Activated T-helper 9 cell treated with anti-CD3 and anti-CD28 coated beads, Interleukin-2, amount 50 U/mL, for 16 hours (primary cell): ENCODE measurements at regions not wholly inside any gene's neighbourhood (a gene's known extent, or its start where the extent isn't known, plus 50 kb on each side); places are given as distances from the start of the nearest gene placed in this dataset.

Experiments
- DNase-seq: peaks from one replicate; pipeline ENCODE4 v3.0.0-alpha.2; 2020; ENCODE audit warnings: low read depth

DNA sequence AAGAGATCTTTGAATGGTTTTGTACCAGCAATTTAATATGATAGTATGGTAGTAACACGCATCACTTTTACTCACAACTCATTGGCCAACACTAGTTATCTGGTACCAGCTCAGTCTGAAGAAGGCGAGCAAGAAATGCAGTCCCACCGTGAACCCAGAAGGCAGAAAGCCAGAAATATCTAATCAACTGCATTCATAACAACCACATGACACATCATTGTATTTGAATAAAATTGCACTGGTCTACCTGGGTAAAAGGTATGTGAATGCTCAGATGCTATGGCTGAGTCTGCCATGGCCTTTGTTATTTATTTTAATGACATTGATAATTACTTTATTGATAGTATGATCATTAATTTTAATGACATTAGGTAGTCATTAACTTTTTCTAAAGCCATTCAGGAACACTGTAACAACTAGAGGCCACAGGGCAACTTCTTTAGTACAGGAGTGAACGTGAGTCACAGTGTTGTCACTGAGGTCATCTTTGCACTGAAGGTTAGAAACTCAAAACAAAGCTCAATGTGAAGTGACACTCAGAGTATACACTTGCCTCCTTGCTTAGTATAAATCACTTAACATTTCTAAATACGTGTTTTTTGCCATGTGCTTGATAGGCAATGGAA, 475.6 kb upstream of the TNP1 start:
- DNase-seq, result no peak

DNA sequence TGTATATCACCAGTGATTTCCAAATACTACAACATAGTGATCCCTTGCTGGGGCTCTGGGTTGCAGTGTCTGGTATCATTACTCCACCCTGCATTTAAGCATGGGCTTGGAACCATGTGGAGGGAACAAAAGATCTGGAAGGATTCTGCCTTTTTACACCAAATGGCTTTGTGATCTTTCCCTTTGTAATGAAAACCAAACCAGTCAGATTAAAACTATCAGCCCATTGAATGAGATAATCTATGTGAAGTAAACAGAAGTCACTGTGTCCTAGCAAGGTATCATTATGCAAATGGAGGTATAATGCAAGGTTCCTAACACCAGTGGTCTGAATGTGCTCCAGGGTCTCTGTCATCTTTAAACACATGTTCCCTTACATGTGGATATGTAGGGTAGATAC, 474.7 kb upstream of the TNP1 start:
- no peak for DNase-seq

DNA sequence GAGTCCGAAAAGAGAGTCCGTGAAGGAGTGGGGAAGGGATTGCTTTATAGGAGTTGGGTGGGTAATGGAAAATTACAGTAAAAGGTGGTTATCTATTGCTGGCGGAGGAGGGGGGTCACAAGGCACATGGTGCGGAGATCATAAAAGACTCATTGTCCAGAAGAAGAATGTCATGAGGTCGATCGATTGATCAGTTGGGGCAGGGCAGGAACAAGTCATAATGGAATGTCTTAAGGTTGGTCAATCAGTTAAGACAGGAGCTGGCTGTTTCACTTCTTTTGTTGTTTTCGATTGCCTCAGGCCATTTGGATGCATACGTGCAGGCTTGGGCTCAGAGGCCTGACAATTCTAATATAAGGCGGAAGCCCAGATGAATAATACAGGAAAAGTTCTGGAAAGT, 473.0 kb upstream of the TNP1 start:
- DNase-seq, result no peak

DNA sequence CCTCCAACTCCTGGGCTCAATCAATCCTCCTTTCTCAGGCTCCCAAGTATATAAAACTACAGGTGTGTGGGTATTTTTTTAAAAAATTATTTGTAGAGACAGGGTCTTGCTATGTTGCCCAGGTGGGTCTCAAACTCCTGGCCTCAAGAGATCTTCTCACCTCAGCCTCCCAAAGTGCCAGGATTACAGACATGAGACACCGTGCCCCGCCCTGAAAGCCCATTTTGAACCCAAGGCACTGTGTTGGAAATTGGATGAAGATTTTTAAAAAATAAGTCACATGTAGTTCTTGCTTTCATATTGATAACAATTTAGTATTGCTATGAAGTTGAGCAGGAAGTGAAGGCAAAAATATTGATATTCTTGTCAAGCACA, 472.5 kb upstream of the TNP1 start:
- no peak for DNase-seq

DNA sequence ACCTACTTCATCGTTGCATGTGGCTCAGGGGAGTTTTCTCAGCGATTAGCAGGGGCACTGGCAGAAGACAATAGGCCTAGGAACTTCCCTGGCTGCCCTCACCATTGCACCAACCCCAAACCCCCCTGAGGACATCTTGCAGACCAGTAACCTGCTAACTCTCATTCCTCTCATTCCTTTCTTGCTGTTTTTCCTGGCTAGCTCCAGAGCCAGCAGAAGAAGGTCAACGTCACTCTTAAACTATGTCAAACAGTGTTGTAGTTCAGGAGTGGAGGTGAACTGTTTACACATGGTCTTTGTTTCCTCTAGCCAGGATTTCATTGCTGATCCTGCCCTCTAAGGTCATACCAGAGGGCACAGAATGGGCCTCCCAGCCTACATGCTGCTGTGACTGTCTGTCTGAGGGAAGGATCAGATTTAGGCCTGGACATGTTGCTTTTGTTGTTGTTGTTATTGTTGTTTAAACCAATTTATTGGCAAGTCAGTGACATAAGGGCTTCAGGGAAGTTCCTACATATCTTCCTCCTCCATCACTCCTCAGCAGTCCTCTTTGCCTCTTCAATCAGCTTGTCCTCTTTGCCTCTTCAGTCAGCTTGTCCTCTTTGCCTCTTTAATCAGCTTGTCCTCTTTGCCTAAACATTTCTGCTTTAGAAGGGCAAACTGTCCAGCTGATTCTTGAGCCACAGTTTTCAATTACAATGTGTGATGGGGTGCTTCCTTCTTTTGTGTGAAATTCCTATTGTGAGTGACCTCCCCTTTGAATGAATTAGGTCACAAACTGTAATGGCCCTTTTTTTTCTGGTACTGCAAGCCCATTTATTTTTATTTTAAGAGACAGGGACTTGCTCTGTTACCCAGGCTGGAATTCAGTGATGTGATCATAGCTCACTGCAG, 471.9 kb upstream of the TNP1 start:
- DNase-seq, result no peak

DNA sequence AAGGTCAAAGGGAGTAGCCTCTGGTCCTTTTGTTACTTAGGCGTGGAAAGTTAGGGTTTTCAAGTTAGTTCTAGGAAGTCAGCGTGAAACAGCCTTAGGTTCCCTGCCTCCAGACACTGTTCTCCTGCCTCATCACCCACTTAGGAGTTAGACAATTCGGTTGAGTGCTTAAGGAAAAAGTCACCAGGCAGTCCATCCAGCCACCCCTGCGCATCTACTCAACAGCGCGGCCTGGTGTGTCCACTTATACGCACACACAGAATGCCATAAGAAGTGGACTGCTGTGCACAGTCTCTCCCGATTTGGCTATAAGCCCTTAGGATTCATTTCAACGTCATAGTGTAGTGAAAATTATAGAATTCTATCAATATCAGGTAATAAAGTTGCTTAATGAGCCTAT, 470.8 kb upstream of the TNP1 start:
- no peak for DNase-seq

DNA sequence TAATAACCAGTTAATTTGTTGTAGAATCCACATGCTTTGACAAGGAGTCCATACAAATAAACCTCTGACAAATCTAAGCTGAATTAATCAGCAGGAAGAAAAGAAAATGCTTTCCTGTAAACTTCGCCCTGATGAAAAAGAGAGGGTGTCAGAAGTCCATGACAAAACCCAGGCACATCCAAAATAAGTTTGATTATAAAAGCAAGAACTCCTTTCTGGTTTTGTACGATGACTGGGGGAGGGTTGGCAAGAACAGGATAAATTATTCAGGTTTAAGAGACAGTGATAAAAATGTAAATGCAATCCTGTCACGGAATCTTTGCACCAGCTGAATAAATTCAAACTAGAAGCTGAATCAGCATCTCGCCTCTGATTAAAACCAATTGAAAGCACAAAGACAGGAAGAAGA, 469.2 kb upstream of the TNP1 start:
- DNase-seq, result no peak

DNA sequence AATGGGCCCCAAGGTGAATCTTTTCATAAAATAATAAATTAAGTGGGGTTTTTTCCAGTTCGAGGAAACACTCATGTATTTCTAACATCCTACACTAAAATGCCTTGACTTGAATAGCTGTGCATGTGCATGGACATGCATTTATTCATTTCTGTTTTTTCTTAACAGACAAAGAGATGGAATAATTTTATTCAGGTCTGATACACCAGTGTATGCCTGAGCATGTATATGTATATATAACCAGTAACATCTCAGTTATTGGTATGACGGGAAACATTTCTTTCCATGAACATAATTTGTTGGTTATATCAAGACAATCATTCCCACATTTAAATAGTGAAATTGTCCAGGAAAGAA, 468.7 kb upstream of the TNP1 start:
- DNase-seq, result no peak

DNA sequence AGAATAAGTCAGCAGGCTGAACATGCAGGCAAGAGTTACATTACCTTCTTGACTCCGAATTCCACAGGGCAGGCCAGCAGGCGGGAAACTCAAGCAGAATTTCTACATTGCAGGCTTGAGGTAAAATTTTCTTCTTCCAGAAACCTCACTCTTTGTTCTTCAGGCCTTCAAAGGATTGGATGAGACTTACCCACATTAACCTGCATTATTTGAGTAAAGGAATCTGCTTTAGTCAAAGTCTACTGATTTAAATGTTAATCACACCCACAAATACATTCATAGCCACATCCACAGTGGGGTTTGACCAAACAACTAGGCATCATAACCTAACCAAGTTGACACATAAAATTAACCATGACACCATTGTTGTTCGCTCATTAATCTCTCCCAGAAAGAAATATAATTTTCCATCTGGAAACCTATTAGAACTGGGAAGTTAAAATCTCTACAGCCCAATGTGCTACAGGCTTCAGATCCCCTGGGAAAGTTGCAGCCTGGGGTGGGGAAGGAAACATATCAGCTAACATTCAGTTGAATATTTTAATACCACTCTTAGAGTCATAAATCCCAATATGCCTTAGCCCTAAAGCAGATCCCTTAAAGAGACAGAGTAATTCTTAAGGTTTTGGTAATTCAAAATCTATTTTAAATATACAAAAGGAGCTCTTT, 468.2 kb upstream of the TNP1 start:
- no peak for DNase-seq

GRCh38 chr2:217326238-217327022, 466.6 kb upstream of the TNP1 start:
- DNase-seq, result no peak

DNA sequence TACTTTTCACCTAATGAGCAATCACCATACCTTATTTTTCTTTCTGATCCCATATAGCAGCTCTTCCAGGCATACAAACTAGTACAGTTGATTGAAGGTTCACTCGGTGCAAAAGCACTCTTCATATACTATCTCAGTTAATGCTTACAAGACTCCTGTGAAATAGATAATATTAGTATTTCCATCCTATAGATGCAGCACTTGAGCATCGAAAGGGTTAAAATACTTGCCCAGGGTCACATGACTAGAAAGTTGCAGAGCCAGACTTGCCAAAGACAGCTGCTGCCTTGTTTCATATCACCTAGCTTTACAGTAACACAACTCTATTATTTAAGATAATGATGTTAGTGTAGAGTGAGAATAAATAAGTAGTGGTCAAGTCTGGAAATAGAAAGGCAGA, 466.0 kb upstream of the TNP1 start:
- no peak for DNase-seq

GRCh38 chr2:217325251-217325650, 465.4 kb upstream of the TNP1 start:
- DNase-seq, result no peak

- DNase-seq, result no peak
Observed at GRCh38 chr2:217316743-217317142, 456.9 kb upstream of the TNP1 start.

GRCh38 chr2:217314021-217314460, 454.2 kb upstream of the TNP1 start:
- no peak for DNase-seq

DNA sequence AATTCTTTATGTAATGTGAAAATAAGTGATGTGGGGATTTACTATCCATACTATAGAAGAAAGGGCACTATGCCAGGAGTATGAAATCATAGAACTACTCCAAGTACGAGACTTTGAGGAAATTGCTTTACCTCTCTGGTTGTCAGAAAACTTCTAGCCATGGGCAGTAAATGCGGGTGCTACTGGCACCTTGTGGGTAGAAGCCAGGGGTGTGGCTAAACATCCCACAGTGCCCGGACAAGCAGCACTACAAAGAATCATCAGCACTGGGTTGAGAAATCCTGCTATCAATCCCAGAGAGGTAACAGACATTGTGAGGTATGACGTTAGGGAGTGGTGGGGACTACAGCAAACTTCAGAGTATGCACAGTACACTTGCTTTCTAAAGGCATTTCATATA, 453.5 kb upstream of the TNP1 start:
- DNase-seq, result no peak

DNA sequence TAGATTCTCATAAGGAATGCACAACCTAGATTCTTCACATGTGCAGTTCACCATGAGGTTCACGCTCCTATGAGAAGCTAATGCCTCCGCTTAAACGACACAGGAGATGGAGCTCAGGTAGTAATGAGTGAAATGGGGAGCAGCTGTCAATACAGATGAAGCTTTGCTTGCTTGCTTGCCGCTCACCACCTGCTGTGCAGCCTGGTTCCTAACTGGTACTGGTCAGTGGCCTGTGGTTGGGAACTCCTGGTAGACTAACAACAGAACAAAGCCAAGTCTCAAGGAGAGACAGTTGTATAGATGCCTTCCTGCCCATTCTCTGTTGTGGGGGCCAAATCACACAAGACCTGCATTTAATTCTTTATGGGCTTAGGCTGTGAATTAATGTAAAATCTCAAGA, 449.2 kb upstream of the TNP1 start:
- no peak for DNase-seq

DNA sequence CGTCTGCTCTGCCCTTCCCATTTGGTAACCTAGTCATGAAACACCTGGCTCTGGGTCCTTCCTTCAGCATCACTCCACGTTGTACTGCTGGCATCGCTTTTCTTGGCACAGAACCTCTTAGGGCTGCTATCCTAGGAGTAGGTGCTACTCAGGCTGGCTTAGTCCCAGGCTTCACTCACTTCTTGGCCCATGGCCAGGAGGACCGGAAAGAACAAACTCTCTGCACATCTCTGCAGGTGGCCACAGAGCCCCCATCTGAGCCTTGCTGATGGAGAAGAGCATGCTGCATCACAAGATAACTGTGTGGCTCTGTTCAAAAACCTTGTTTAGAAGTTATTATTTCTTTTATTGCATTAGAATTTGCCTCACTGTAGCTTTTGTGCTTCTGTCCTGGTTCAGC, 447.2 kb upstream of the TNP1 start:
- DNase-seq, result no peak

DNA sequence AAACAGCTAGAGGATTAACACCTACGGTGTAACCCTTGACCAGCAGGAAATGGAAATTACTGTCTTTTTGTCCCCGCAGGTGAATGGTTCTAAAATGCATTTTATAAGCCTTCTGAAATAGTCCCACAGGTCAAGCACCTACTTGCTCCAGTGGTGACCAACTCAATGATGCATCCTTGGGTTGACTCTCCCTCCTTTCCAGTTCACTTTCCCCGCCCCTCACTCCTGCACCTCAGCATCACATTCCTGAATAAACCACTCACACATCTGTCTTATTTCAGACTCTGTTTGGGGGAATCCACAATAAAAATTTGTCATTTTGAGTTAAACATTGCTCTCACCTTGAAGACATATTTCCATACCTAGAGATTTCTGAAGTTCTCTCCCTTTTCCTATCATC, 446.0 kb upstream of the TNP1 start:
- no peak for DNase-seq

DNA sequence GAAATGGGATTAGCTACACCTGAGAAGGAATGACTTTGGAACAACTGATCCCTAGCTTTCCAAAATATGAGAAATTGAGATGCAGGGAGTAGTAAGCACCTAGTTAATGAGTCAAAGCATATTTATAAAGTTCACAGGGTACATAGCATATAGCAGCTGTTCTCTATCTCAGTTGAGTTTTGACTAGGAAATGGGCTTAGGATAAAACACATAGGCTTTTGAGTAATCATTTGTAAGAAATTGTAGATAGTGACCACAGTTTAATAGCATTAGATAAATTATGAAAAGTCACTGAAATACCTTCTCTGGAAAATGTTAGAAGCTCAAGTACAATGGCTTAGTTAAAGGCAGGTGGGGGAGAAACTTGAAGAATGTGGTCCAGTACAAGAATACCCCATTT, 444.7 kb upstream of the TNP1 start:
- no peak for DNase-seq

DNA sequence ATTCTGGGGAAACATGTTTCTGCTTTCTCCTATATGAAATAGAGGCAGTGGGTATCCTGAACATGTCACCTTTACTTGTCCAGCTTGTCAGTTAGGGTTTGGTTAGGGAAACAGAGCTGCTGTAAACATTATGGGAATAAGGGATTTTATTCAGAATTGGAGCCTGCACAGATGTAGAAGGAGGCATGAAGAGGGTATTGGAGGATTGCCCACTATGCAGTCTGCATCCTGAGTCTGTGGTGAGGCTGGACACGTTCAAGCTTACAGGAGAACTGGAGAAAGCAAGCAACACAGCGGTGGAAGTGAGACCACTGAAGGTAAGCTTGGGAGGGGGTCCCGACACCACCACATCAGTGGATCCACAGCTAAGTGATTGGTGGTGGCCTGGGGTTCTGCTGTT, 443.0 kb upstream of the TNP1 start:
- no peak for DNase-seq

- DNase-seq, result no peak
Observed at GRCh38 chr2:217301142-217301925, 441.5 kb upstream of the TNP1 start.

DNA sequence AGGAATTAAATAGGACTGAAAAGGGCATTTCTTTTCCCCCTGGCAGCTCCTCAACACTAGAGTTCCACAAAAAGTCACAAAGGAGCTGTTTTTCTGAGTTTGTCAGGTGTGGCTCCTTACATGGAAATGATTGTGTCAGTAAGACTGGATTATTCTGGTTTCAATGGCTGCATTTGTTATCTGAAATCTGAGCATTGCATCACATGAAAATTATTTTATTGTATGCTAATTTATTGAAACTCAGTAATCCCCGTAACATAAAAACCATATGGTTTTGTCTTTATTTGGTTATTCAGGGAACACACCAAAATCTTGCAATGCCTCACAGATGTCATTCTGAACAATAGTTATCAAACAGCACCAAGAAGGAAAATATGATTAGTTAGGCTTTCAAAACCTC, 439.7 kb upstream of the TNP1 start:
- no peak for DNase-seq
